K562 (cell line): ENCODE measurements at regions not wholly inside any gene's neighbourhood (a gene's known extent, or its start where the extent isn't known, plus 50 kb on each side); places are given as distances from the start of the nearest gene placed in this dataset.

Source experiments
- ATAC-seq: fragments of 200-7000 bp; cut with Tn5 transposase; 3 replicates; pipeline ENCODE4 v1.9.1; 2020; ENCODE audit warnings: moderate library complexity
- BruUV-seq: library from RNA; stranded (reverse); fragments of 400-500 nt; replicated peaks from 2 replicates; lab custom pipeline; 2021; lab: Mats Ljungman, UMichigan
- CTCF ChIA-PET: fragments of 300-600 bp; formaldehyde crosslinking; extraction: SDS; loops from one replicate; lab custom pipeline; 2021; ENCODE audit warnings: low intra/inter-chr PET ratio; lab: Yijun Ruan, JAX
- POLR2A ChIA-PET: fragments of 300-600, 350-650 bp; sonication (Branson Sonifier 250); formaldehyde crosslinking; extraction: SDS; loops from one replicate; lab custom pipeline; 2021; ENCODE audit warnings: antibody characterized with exemption, inconsistent platforms; lab: Yijun Ruan, JAX
- DNase-seq, 4 experiments: peaks; one replicate each; pipeline versions ENCODE4 v3.0.0 to v3.0.0-alpha.2; 2011 to 2018; ENCODE audit warnings: low spot score in 3 of 4, mixed read lengths in 3 of 4; ENCODE audit errors: extremely low read depth in 1 of 4
- FAIRE-seq: peaks from 2 replicates; lab custom pipeline; 2011; peaks lifted over from hg19 to GRCh38; lab: Jason Lieb, UNC
- H2AFZ ChIP-seq: 2 replicates; pipeline ENCODE4 v1.6.0; 2011; ENCODE audit warnings: low read depth, low read length, control low read depth, inconsistent platforms
- H3K27ac ChIP-seq: fragments of 200-600 bp; 3 replicates; pipeline ENCODE4 v1.8.0; 2011; ENCODE audit warnings: low read depth, mild to moderate bottlenecking, control low read depth, inconsistent platforms, low read length, moderate library complexity, mixed read lengths; ENCODE audit errors: extremely low read depth
- H3K27me3 ChIP-seq, 2 experiments: fragments of 300-600 bp in 1 of 2; 2 replicates in 1 of 2; 3 replicates in 1 of 2; pipeline versions ENCODE4 v1.6.0 to v1.8.0; 2011; ENCODE audit warnings: inconsistent platforms in 2 of 2, low read length in 2 of 2, mild to moderate bottlenecking in 1 of 2, mixed read lengths in 1 of 2, moderate library complexity in 1 of 2; ENCODE audit not compliant: control insufficient read depth in 2 of 2, insufficient read depth in 2 of 2
- H3K36me3 ChIP-seq: fragments of 300-600 bp; 3 replicates; pipeline ENCODE4 v1.8.0; 2011; ENCODE audit warnings: mild to moderate bottlenecking, low read length, inconsistent platforms; ENCODE audit not compliant: control insufficient read depth, insufficient read depth
- H3K4me1 ChIP-seq, 2 experiments: fragments of 200-600 bp in 1 of 2; replicated peaks in 1 of 2; 2 replicates in 1 of 2; 3 replicates in 1 of 2; pipeline versions ENCODE4 v1.5.1 to v1.8.0; 2011; ENCODE audit warnings: inconsistent platforms in 2 of 2, low read length in 2 of 2, mild to moderate bottlenecking in 1 of 2, mixed read lengths in 1 of 2, moderate library complexity in 1 of 2; ENCODE audit not compliant: control insufficient read depth in 2 of 2, insufficient read depth in 2 of 2
- H3K4me2 ChIP-seq: 2 replicates; pipeline ENCODE4 v1.6.1; 2011; ENCODE audit warnings: low read length, control low read depth, inconsistent platforms, mixed read lengths; ENCODE audit not compliant: insufficient read depth
- H3K4me3 ChIP-seq: fragments of 200-600 bp; sonication (generic), shearing (Covaris generic); 2 replicates; pipeline ENCODE4 v1.5.1; 2016; ENCODE audit warnings: control low read depth, inconsistent platforms
- H3K79me2 ChIP-seq: fragments of 200-600 bp; 3 replicates; pipeline ENCODE4 v1.8.0; 2011; ENCODE audit warnings: low read length, inconsistent platforms; ENCODE audit not compliant: control insufficient read depth, insufficient read depth
- H3K9ac ChIP-seq, 2 experiments: 2 replicates each; pipeline versions ENCODE4 v1.6.0 to v1.6.1; 2011; ENCODE audit warnings: low read depth in 2 of 2, low read length in 2 of 2, control low read depth in 1 of 2, inconsistent platforms in 1 of 2, mild to moderate bottlenecking in 1 of 2, mixed read lengths in 1 of 2; ENCODE audit not compliant: insufficient read depth in 1 of 2
- H3K9me1 ChIP-seq: one replicate; pipeline ENCODE4 v1.6.0; 2011; ENCODE audit warnings: inconsistent platforms, mild to moderate bottlenecking, low read length, moderate library complexity; ENCODE audit not compliant: control insufficient read depth, insufficient read depth
- H3K9me3 ChIP-seq: replicated peaks from 2 replicates; pipeline ENCODE4 v1.5.1; 2011; ENCODE audit warnings: low read depth, low read length, inconsistent platforms; ENCODE audit not compliant: control insufficient read depth, insufficient read depth
- H4K20me1 ChIP-seq: replicated peaks from 2 replicates; pipeline ENCODE4 v1.6.1; 2011; ENCODE audit warnings: low read length, inconsistent platforms, mixed read lengths; ENCODE audit not compliant: control insufficient read depth, insufficient read depth
- ERF ChIP-seq: fragments of 450-650 bp; formaldehyde crosslinking; IDR thresholded peaks from 2 replicates; pipeline ENCODE4 v1.4.0; 2020; ENCODE audit warnings: mild to moderate bottlenecking, mixed read lengths
- GATA2 ChIP-seq: sonication (generic); formaldehyde crosslinking; IDR thresholded peaks from 2 replicates; pipeline ENCODE4 v1.4.0; 2020; ENCODE audit warnings: mild to moderate bottlenecking, missing genetic modification reagents
- HCFC1 ChIP-seq: IDR thresholded peaks from 2 replicates; pipeline ENCODE4 v1.6.1; 2012; ENCODE audit warnings: low read depth, low read length, improper control_type of control experiment
- HDGF ChIP-seq: fragments of 450-650 bp; IDR thresholded peaks from 2 replicates; pipeline ENCODE4 v1.6.1; 2016
- MBD2 ChIP-seq: sonication (generic); IDR thresholded peaks from 2 replicates; pipeline ENCODE4 v1.6.1; 2016; ENCODE audit warnings: low read depth, borderline replicate concordance
- PHF21A ChIP-seq: fragments of 450-650 bp; IDR thresholded peaks from 2 replicates; pipeline ENCODE4 v1.6.1; 2017; ENCODE audit warnings: low read depth, borderline replicate concordance
- PHF8 ChIP-seq: fragments of 200-600 bp; sonication (generic); IDR thresholded peaks from 2 replicates; pipeline ENCODE4 v1.6.1; 2012; ENCODE audit warnings: mixed run types, mild to moderate bottlenecking, inconsistent platforms, low read length, moderate library complexity, borderline replicate concordance
- PTBP1 ChIP-seq: fragments of 200-400 bp; formaldehyde crosslinking; IDR thresholded peaks from 2 replicates; pipeline ENCODE4 v1.6.1; 2017; ENCODE audit warnings: low read depth, low read length
- PTRF ChIP-seq: fragments of 450-650 bp; IDR thresholded peaks from 2 replicates; pipeline ENCODE4 v1.6.1; 2016; ENCODE audit warnings: mild to moderate bottlenecking, missing genetic modification characterization, missing compliant biosample characterization
- SMAD1 ChIP-seq: fragments of 150-350 bp; IDR thresholded peaks from 2 replicates; pipeline ENCODE4 v1.6.1; 2014; ENCODE audit warnings: low read length, low read depth; ENCODE audit not compliant: partially characterized antibody
- SOX6 ChIP-seq: fragments of 450-650 bp; IDR thresholded peaks from 2 replicates; pipeline ENCODE4 v1.6.1; 2014; ENCODE audit warnings: mild to moderate bottlenecking
- TBL1XR1 ChIP-seq, 2 experiments: IDR thresholded peaks; 2 replicates each; pipeline ENCODE4 v1.6.1; 2012; ENCODE audit warnings: improper control_type of control experiment in 2 of 2, low read length in 2 of 2, mild to moderate bottlenecking in 1 of 2
- ZC3H8 ChIP-seq: fragments of 450-650 bp; IDR thresholded peaks from 2 replicates; pipeline ENCODE4 v1.6.1; 2017
- WGBS: fragments of 100-300 bp; shearing (Covaris generic); methylation state at CpG from one replicate; pipeline ENCODE4 v1.1.6; 2016; ENCODE audit warnings: low coverage, mixed read lengths; ENCODE audit not compliant: insufficient coverage; ENCODE audit errors: missing lambda C conversion rate; 5-methylcytosine and 5-hydroxymethylcytosine counted together
- in situ Hi-C: fragments of 300-500 bp; cut with MboI; formaldehyde crosslinking; loops from 4 replicates; pipeline ENCODE4 v1.15.0; 2018; ENCODE audit warnings: inconsistent platforms, mixed read lengths
- intact Hi-C: fragments of 100-400 bp; cut with micrococcal nuclease; formaldehyde crosslinking; loops from 2 replicates; pipeline ENCODE4 v1.14.2; 2022
- TF ChIP-seq, protein P1 (sequence below): fragments of 200-800 bp; sonication (Bioruptor generic); IDR thresholded peaks from 2 replicates; pipeline ENCODE4 v1.6.1; 2017; ENCODE audit warnings: missing genetic modification characterization, missing compliant biosample characterization
- TF ChIP-seq, protein P2 (sequence below): conservative IDR thresholded peaks from 2 replicates; pipeline ENCODE4 v1.6.1; 2011; ENCODE audit warnings: low read depth, mild to moderate bottlenecking, low read length; ENCODE audit not compliant: control insufficient read depth
- TF ChIP-seq, protein P3 (sequence below): fragments of 150-350 bp; conservative IDR thresholded peaks from 2 replicates; pipeline ENCODE4 v1.6.1; 2014; ENCODE audit warnings: low read length

DNA sequence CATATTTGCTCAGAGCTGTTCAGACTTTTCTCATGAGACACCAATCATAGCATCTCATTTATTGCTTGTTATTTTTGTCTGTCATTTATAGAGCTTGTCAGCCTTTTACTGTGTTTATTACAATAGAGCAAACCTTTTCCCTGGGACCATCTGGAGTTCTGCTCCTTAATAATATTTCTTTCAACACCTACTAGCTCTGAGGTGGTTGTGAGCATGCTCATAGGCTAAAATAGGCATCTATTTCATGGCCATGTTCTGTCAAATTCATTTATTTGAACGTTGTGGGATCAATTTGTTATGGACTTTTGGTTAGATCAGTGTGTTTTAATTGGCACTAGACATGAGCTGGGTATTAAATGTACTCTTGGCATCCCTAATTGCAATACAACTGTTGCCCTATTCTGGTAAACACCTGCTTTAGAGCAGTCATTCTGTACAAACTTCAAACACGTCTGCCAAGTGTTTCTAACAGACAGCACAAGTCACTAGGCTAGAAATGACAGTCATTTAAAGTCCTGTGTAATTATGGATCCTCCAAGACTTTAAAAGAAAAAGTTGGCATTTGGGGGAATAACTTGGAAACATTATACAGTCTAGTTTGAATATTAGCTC is 766.3 kb downstream of the ZNF385D start:
- no peaks in the 10 kb centered on the region for H3K36me3 ChIP-seq
- H3K9ac ChIP-seq: no peak overlapping the region
- TF ChIP-seq PTBP1: no peak
- TF ChIP-seq, protein P1, sequence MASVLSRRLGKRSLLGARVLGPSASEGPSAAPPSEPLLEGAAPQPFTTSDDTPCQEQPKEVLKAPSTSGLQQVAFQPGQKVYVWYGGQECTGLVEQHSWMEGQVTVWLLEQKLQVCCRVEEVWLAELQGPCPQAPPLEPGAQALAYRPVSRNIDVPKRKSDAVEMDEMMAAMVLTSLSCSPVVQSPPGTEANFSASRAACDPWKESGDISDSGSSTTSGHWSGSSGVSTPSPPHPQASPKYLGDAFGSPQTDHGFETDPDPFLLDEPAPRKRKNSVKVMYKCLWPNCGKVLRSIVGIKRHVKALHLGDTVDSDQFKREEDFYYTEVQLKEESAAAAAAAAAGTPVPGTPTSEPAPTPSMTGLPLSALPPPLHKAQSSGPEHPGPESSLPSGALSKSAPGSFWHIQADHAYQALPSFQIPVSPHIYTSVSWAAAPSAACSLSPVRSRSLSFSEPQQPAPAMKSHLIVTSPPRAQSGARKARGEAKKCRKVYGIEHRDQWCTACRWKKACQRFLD: no peak
- no peak for TF ChIP-seq HDGF
- TF ChIP-seq PHF8: no peak
- TF ChIP-seq MBD2: no peak
- no peak for TF ChIP-seq TBL1XR1 (IDR thresholded peaks at IDR 0.05; ENCODE audit: low read length in 2 of 2)
- no peak for TF ChIP-seq HCFC1
- TF ChIP-seq SMAD1: no peak
- no peak for TF ChIP-seq ERF (CRISPR knock-in tag)
- TF ChIP-seq PHF21A: no peak
- no peak for TF ChIP-seq PTRF (tag)
- no peak for TF ChIP-seq GATA2 (CRISPR knock-in tag)
- TF ChIP-seq, protein P2, sequence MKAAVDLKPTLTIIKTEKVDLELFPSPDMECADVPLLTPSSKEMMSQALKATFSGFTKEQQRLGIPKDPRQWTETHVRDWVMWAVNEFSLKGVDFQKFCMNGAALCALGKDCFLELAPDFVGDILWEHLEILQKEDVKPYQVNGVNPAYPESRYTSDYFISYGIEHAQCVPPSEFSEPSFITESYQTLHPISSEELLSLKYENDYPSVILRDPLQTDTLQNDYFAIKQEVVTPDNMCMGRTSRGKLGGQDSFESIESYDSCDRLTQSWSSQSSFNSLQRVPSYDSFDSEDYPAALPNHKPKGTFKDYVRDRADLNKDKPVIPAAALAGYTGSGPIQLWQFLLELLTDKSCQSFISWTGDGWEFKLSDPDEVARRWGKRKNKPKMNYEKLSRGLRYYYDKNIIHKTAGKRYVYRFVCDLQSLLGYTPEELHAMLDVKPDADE: no peak
- no peak for TF ChIP-seq ZC3H8
- TF ChIP-seq, protein P3, sequence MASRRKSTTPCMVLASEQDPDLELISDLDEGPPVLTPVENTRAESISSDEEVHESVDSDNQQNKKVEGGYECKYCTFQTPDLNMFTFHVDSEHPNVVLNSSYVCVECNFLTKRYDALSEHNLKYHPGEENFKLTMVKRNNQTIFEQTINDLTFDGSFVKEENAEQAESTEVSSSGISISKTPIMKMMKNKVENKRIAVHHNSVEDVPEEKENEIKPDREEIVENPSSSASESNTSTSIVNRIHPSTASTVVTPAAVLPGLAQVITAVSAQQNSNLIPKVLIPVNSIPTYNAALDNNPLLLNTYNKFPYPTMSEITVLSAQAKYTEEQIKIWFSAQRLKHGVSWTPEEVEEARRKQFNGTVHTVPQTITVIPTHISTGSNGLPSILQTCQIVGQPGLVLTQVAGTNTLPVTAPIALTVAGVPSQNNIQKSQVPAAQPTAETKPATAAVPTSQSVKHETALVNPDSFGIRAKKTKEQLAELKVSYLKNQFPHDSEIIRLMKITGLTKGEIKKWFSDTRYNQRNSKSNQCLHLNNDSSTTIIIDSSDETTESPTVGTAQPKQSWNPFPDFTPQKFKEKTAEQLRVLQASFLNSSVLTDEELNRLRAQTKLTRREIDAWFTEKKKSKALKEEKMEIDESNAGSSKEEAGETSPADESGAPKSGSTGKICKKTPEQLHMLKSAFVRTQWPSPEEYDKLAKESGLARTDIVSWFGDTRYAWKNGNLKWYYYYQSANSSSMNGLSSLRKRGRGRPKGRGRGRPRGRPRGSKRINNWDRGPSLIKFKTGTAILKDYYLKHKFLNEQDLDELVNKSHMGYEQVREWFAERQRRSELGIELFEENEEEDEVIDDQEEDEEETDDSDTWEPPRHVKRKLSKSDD: no peak
- TF ChIP-seq SOX6: no peak
- in situ Hi-C loops: no loop called here
- WGBS: 16% methylated on average over 2 of the region's 2 CpGs
- H3K27ac ChIP-seq: no peak overlapping the region
- H3K4me1 ChIP-seq: no peaks in the 10 kb centered on the region
- no TSS peak for BruUV-seq
- CTCF ChIA-PET: interaction anchor here (0.6 kb wide), 1 partner anchor 1142 kb away, joined by 3 read pairs; no protein-coding TSS in a partner anchor
- ATAC-seq: no peak
- H3K4me3 ChIP-seq: no peak overlapping the region
- H3K79me2 ChIP-seq: no peaks in the 10 kb centered on the region
- POLR2A ChIA-PET: interaction anchor here (0.7 to 2.0 kb wide), 2 partner anchors 10 to 494 kb away, joined by 3 to 8 read pairs; no protein-coding TSS in a partner anchor
- H3K27me3 ChIP-seq: no peaks in the 10 kb centered on the region
- H3K4me2 ChIP-seq: no peak overlapping the region
- DNase-seq: no peak
- no peaks in the 10 kb centered on the region for H3K9me3 ChIP-seq
- H3K9me1 ChIP-seq: no peaks in the 10 kb centered on the region
- no peaks in the 10 kb centered on the region for H4K20me1 ChIP-seq
- FAIRE-seq: no peak
- intact Hi-C loops: no loop called here
- H2AFZ ChIP-seq: no peak overlapping the region
